OCI-LY7 (cell line): ENCODE measurements at regions not wholly inside any gene's neighbourhood (a gene's known extent, or its start where the extent isn't known, plus 50 kb on each side); places are given as distances from the start of the nearest gene placed in this dataset.

ENCODE experiments used
- CTCF ChIP-seq: fragments of 200-600 bp; sonication (generic); conservative IDR thresholded peaks from 2 replicates; pipeline ENCODE4 v1.5.1; 2014; ENCODE audit warnings: mild to moderate bottlenecking, antibody characterized with exemption, low read length, moderate library complexity, mixed read lengths
- EZH2phosphoT487 ChIP-seq: fragments of 200-600 bp; sonication (generic); IDR thresholded peaks from 2 replicates; pipeline ENCODE4 v1.6.1; 2018; ENCODE audit warnings: low read depth, borderline replicate concordance, mild to moderate bottlenecking, mixed run types, antibody characterized with exemption, low read length, moderate library complexity, mixed read lengths

DNA sequence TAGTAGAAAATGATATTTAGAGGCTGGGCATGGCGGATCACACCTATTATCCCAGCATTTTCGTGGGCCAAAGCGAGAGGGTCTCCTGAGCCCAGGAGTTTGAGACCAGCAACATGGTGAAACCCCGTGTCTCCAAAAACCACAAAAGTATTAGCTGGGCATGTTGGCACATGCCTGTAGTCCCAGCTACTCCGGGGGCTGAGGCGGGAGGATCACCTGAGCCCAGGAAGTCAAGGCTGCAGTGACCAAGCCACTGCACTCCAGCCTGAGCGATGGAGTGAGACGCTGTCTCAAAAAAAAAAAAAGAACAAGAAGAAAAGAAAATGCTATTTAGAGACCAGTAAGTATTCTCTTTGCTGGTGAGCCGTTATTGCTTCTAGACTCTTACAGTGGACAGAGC, 79.2 kb upstream of the MDM1 start:
- TF ChIP-seq EZH2phosphoT487 (no peak), CTCF (no peak)
